ENCODE measurements at regions not wholly inside any gene's neighbourhood (a gene's known extent, or its start where the extent isn't known, plus 50 kb on each side); places are given as distances from the start of the nearest gene placed in this dataset.
"Not testable (repeated sequence)": the region's sequence is repeated elsewhere in the genome, so short reads cannot be mapped to it uniquely, and the experiment has no call there.

DNA sequence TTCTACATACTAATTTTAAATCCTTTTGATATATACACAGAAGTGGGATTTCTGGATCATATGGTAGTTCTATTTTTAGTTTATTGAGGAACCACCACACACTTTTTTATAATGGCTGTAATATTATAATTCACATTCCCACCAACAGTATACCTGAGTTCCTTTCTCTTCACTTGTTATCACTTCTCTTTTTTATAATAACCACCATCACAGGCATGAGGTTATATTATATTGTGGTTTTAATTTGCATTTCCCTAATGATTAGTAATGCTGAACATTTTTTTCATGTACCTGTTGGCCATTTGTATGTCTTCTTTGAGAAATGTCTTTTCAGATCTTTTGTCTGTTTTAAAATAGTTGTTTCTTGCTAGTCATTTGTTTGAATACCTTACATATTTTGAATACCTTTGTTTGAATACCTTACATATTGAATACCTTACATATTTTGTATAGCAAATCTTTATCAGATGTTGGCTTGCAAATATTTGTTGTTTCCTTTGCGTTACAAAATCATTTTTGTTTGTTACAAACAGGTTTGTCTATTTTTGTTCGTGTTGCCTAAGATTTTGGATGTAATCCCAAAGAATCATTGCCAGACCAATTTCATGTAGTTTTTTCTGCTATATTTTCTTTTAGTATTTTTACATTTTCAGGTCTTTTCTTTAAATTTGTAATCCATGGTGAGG is 198.5 kb upstream of the KLF8 start:
- DNase-seq (ENCODE audit: low read depth) (no peak), FAIRE-seq (peak; percentile 98)
- no peaks in the 10 kb centered on the region for H4K20me1 ChIP-seq (ENCODE audit: insufficient read depth, low read length)
- no peaks in the 10 kb centered on the region for H3K79me2 ChIP-seq (ENCODE audit: insufficient read depth, low read length)
- H3K27ac Mint-ChIP-seq (ENCODE audit: unreplicated experiment): no peak overlapping the region
- no peaks in the 10 kb centered on the region for H3K27me3 ChIP-seq (ENCODE audit: insufficient read depth, low read length)
- H2AFZ ChIP-seq (ENCODE audit: low read depth, low read length): no peak overlapping the region
- H3K9me3 Mint-ChIP-seq (ENCODE audit: unreplicated experiment): peaks cover 5% of the 10 kb centered on the region
- H3K27ac ChIP-seq (ENCODE audit: low read depth, low read length): no peak overlapping the region
- H3K4me1 ChIP-seq (ENCODE audit: insufficient read depth, low read length): no peaks in the 10 kb centered on the region
- no peaks in the 10 kb centered on the region for H3K9me3 ChIP-seq (ENCODE audit: insufficient read depth, low read depth, low read length)
- H3K4me3 Mint-ChIP-seq (ENCODE audit: unreplicated experiment): no peak overlapping the region
- no peak overlapping the region for H3K9ac ChIP-seq (ENCODE audit: low read length)
- H3K4me2 ChIP-seq (ENCODE audit: low read length): no peak overlapping the region
- peaks cover 3% of the 10 kb centered on the region for H3K4me1 Mint-ChIP-seq (ENCODE audit: low read depth, unreplicated experiment)
- no peak overlapping the region for H3K4me3 ChIP-seq (ENCODE audit: insufficient read depth, low read depth, low read length)
- no peaks in the 10 kb centered on the region for H3K36me3 Mint-ChIP-seq (ENCODE audit: low read depth, unreplicated experiment)
- H3K36me3 ChIP-seq (ENCODE audit: insufficient read depth, low read length): no peaks in the 10 kb centered on the region
- no peak for TF ChIP-seq EZH2 (IDR thresholded peaks at IDR 0.05; ENCODE audit: insufficient read depth, low read length)
- TF ChIP-seq, protein P1, sequence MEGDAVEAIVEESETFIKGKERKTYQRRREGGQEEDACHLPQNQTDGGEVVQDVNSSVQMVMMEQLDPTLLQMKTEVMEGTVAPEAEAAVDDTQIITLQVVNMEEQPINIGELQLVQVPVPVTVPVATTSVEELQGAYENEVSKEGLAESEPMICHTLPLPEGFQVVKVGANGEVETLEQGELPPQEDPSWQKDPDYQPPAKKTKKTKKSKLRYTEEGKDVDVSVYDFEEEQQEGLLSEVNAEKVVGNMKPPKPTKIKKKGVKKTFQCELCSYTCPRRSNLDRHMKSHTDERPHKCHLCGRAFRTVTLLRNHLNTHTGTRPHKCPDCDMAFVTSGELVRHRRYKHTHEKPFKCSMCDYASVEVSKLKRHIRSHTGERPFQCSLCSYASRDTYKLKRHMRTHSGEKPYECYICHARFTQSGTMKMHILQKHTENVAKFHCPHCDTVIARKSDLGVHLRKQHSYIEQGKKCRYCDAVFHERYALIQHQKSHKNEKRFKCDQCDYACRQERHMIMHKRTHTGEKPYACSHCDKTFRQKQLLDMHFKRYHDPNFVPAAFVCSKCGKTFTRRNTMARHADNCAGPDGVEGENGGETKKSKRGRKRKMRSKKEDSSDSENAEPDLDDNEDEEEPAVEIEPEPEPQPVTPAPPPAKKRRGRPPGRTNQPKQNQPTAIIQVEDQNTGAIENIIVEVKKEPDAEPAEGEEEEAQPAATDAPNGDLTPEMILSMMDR (IDR thresholded peaks at IDR 0.05; ENCODE audit: insufficient read depth, low read depth, low read length): no peak
- H3K27me3 Mint-ChIP-seq (ENCODE audit: low read depth, unreplicated experiment): no peaks in the 10 kb centered on the region

DNA sequence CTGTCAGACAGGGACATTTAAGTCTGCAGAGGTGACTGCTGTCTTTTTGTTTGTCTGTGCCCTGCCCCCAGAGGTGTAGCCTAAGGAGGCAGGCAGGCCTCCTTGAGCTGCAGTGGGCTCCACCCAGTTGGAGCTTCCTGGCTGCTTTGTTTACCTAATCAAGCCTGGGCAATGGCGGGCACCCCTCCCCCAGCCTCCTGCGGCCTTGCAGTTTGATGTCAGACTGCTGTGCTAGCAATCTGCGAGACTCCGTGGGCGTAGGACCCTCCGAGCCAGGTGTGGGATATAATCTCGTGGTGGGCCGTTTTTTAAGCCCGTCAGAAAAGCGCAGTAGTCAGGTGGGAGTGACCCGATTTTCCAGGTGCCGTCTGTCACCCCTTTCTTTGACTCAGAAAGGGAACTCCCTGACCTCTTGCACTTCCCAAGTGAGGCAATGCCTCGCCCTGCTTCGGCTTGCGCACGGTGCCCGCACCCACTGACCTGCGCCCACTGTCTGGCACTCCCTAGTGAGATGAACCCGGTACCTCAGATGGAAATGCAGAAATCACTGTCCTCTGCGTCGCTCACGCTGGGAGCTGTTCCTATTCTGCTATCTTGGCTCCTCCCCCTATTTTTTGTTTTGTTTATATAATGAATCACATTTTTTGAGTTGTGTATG is 179.4 kb upstream of the KLF8 start:
- FAIRE-seq; H3K4me3 Mint-ChIP-seq (ENCODE audit: unreplicated experiment); H3K36me3 Mint-ChIP-seq (ENCODE audit: low read depth, unreplicated experiment); H3K9me3 ChIP-seq (ENCODE audit: insufficient read depth, low read depth, low read length); H3K27me3 ChIP-seq (ENCODE audit: insufficient read depth, low read length); H3K36me3 ChIP-seq (ENCODE audit: insufficient read depth, low read length); H3K4me2 ChIP-seq (ENCODE audit: low read length); H3K27me3 Mint-ChIP-seq (ENCODE audit: low read depth, unreplicated experiment); H3K9me3 Mint-ChIP-seq (ENCODE audit: unreplicated experiment); H3K4me1 Mint-ChIP-seq (ENCODE audit: low read depth, unreplicated experiment); H3K9ac ChIP-seq (ENCODE audit: low read length); H4K20me1 ChIP-seq (ENCODE audit: insufficient read depth, low read length); H2AFZ ChIP-seq (ENCODE audit: low read depth, low read length); H3K27ac Mint-ChIP-seq (ENCODE audit: unreplicated experiment); H3K4me3 ChIP-seq (ENCODE audit: insufficient read depth, low read depth, low read length); DNase-seq (ENCODE audit: low read depth); H3K4me1 ChIP-seq (ENCODE audit: insufficient read depth, low read length); H3K27ac ChIP-seq (ENCODE audit: low read depth, low read length); H3K79me2 ChIP-seq (ENCODE audit: insufficient read depth, low read length): not testable (repeated sequence)

- Histone ChIP-seq H3K4me2 (ENCODE audit: low read length) (no peak overlapping the region), H2AFZ (ENCODE audit: low read depth, low read length) (no peak overlapping the region), H3K27me3 (ENCODE audit: insufficient read depth, low read length) (no peaks in the 10 kb centered on the region), H3K9me3 (ENCODE audit: insufficient read depth, low read depth, low read length) (no peaks in the 10 kb centered on the region), H3K4me1 (ENCODE audit: insufficient read depth, low read length) (no peaks in the 10 kb centered on the region), H3K36me3 (ENCODE audit: insufficient read depth, low read length) (no peaks in the 10 kb centered on the region), H3K79me2 (ENCODE audit: insufficient read depth, low read length) (no peaks in the 10 kb centered on the region), H3K4me3 (ENCODE audit: insufficient read depth, low read depth, low read length) (no peak overlapping the region), H3K9ac (ENCODE audit: low read length) (no peak overlapping the region), H3K27ac (ENCODE audit: low read depth, low read length) (no peak overlapping the region), H4K20me1 (ENCODE audit: insufficient read depth, low read length) (no peaks in the 10 kb centered on the region)
- FAIRE-seq (no peak), DNase-seq (ENCODE audit: low read depth) (no peak)
- Mint-ChIP-seq H3K4me3 (ENCODE audit: unreplicated experiment) (no peak overlapping the region), H3K36me3 (ENCODE audit: low read depth, unreplicated experiment) (no peaks in the 10 kb centered on the region), H3K9me3 (ENCODE audit: unreplicated experiment) (peaks cover 4% of the 10 kb centered on the region), H3K4me1 (ENCODE audit: low read depth, unreplicated experiment) (no peaks in the 10 kb centered on the region), H3K27me3 (ENCODE audit: low read depth, unreplicated experiment) (no peaks in the 10 kb centered on the region), H3K27ac (ENCODE audit: unreplicated experiment) (no peak overlapping the region)
- TF ChIP-seq, protein P1 (IDR thresholded peaks at IDR 0.05; ENCODE audit: insufficient read depth, low read depth, low read length): no peak
- TF ChIP-seq EZH2 (IDR thresholded peaks at IDR 0.05; ENCODE audit: insufficient read depth, low read length): no peak
Measured at GRCh38 chrX:56057325-56057724, 174.8 kb upstream of the KLF8 start.
